AG08396 (cell line): ENCODE measurements at regions not wholly inside any gene's neighbourhood (a gene's known extent, or its start where the extent isn't known, plus 50 kb on each side); places are given as distances from the start of the nearest gene placed in this dataset.

Experiments used
- DNase-seq: peaks from one replicate; pipeline ENCODE4 v3.0.0; 2012; ENCODE audit warnings: low spot score, mixed read lengths

GRCh38 chr10:78516236-78516635 lies 482.6 kb downstream of the RPS24 start:
- DNase-seq = no peak

GRCh38 chr10:78516756-78517155 lies 483.1 kb downstream of the RPS24 start:
- DNase-seq = no peak

- no peak for DNase-seq
Observed at GRCh38 chr10:78518224-78518623, 484.6 kb downstream of the RPS24 start.

GRCh38 chr10:78520737-78521430 lies 487.2 kb downstream of the RPS24 start:
- DNase-seq = no peak

- no peak for DNase-seq
Observed at GRCh38 chr10:78523453-78523852, 489.8 kb downstream of the RPS24 start.

- no peak for DNase-seq
Observed at GRCh38 chr10:78524342-78524741, 490.7 kb downstream of the RPS24 start.

GRCh38 chr10:78524941-78525340 lies 491.3 kb downstream of the RPS24 start:
- no peak for DNase-seq

- no peak for DNase-seq
Observed at GRCh38 chr10:78526347-78526746, 492.7 kb downstream of the RPS24 start.

- DNase-seq = no peak
Observed at GRCh38 chr10:78527296-78527695, 493.6 kb downstream of the RPS24 start.

GRCh38 chr10:78528749-78529204 lies 495.1 kb downstream of the RPS24 start:
- no peak for DNase-seq

- no peak for DNase-seq
Observed at GRCh38 chr10:78529262-78529661, 495.6 kb downstream of the RPS24 start.

GRCh38 chr10:78531088-78531487 lies 497.4 kb downstream of the RPS24 start:
- no peak for DNase-seq

- DNase-seq = no peak
Observed at GRCh38 chr10:78532480-78533042, 498.9 kb downstream of the RPS24 start.

GRCh38 chr10:78533098-78533497 lies 499.4 kb downstream of the RPS24 start:
- no peak for DNase-seq

- DNase-seq = no peak
Observed at GRCh38 chr10:78533776-78534175, 500.1 kb downstream of the RPS24 start.

- DNase-seq = no peak
Observed at GRCh38 chr10:78535716-78536218, 502.1 kb downstream of the RPS24 start.

GRCh38 chr10:78537018-78537417 lies 503.4 kb downstream of the RPS24 start:
- DNase-seq = no peak

GRCh38 chr10:78539247-78539766 lies 505.6 kb downstream of the RPS24 start:
- no peak for DNase-seq

- no peak for DNase-seq
Observed at GRCh38 chr10:78540355-78541076, 506.9 kb downstream of the RPS24 start.

- DNase-seq = no peak
Observed at GRCh38 chr10:78541481-78542140, 507.9 kb downstream of the RPS24 start.

- DNase-seq = no peak
Observed at GRCh38 chr10:78542141-78542489, 508.5 kb downstream of the RPS24 start.

- DNase-seq = no peak
Observed at GRCh38 chr10:78542521-78542920, 508.9 kb downstream of the RPS24 start.
